SK-N-MC (cell line): ENCODE measurements at regions not wholly inside any gene's neighbourhood (a gene's known extent, or its start where the extent isn't known, plus 50 kb on each side); places are given as distances from the start of the nearest gene placed in this dataset.

Experiments used
- EZH2 ChIP-seq: fragments of 200-600 bp; sonication (generic); IDR thresholded peaks from one replicate; pipeline ENCODE4 v1.6.1; 2017; ENCODE audit warnings: antibody characterized with exemption
- FOXP2 ChIP-seq: optimal IDR thresholded peaks from 2 replicates; pipeline ENCODE3; 2011; ENCODE audit warnings: mild to moderate bottlenecking, moderate library complexity; ENCODE audit not compliant: insufficient read depth; ENCODE audit errors: extremely low read length, control extremely low read depth
- POLR2AphosphoS5 ChIP-seq: IDR thresholded peaks from 2 replicates; pipeline ENCODE4 v1.6.1; 2012; ENCODE audit warnings: mild to moderate bottlenecking, low read depth, low read length, borderline replicate concordance

DNA sequence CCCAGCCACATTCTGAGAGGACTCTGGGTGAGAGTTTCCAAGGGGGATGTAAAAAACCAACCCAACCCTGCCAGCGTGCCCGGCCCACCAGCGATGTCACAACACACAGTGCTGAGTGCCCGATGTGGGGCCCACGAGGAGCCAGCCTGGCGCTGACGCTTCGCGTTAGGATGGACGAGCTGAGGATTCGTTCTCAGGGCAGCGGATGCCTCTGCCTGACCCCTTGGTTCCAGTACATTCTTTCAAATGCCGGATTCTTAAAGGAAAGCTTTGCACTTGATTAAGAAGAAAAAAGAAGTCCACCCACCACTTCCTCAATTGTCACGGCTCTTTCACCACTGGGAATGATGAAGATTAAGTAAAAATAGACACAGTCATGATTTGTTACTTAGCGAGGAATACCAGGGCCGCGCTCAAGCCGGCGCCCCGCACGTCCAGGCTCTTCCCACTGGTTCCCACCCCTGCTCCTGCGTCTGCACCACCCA is 79.4 kb downstream of the IRF8 start:
- no peak for TF ChIP-seq POLR2AphosphoS5
- no peak for TF ChIP-seq EZH2
- no peak for TF ChIP-seq FOXP2
